GM19035 (cell line): ENCODE measurements at regions not wholly inside any gene's neighbourhood (a gene's known extent, or its start where the extent isn't known, plus 50 kb on each side); places are given as distances from the start of the nearest gene placed in this dataset.

Experiments
- ATAC-seq: cut with Tn5 transposase; IDR thresholded peaks from one replicate; pipeline ENCODE4 v1.9.1; 2021; ENCODE audit not compliant: unreplicated experiment

GRCh38 chr2:121006743-121007489 is 271.2 kb downstream of the GLI2 start:
- ATAC-seq, result no peak

- ATAC-seq, result no peak
Measured at GRCh38 chr2:121007490-121007853, 271.8 kb downstream of the GLI2 start.

- no peak for ATAC-seq
Measured at GRCh38 chr2:121008975-121009374, 273.3 kb downstream of the GLI2 start.

- no peak for ATAC-seq
Measured at GRCh38 chr2:121010998-121011397, 274.0 kb downstream of the TFCP2L1 start.

- no peak for ATAC-seq
Measured at GRCh38 chr2:121014876-121015275, 270.1 kb downstream of the TFCP2L1 start.

GRCh38 chr2:121015971-121016485 is 269.0 kb downstream of the TFCP2L1 start:
- no peak for ATAC-seq

- no peak for ATAC-seq
Measured at GRCh38 chr2:121017396-121017795, 267.6 kb downstream of the TFCP2L1 start.

GRCh38 chr2:121018136-121019061 is 266.6 kb downstream of the TFCP2L1 start:
- ATAC-seq, result no peak

GRCh38 chr2:121019071-121019470 is 265.9 kb downstream of the TFCP2L1 start:
- ATAC-seq, result no peak

- ATAC-seq, result no peak
Measured at GRCh38 chr2:121019756-121020155, 265.2 kb downstream of the TFCP2L1 start.

GRCh38 chr2:121021685-121022084 is 263.3 kb downstream of the TFCP2L1 start:
- ATAC-seq, result no peak

GRCh38 chr2:121028577-121028976 is 256.4 kb downstream of the TFCP2L1 start:
- no peak for ATAC-seq

- ATAC-seq, result no peak
Measured at GRCh38 chr2:121030523-121030922, 254.5 kb downstream of the TFCP2L1 start.

GRCh38 chr2:121031568-121032340 is 253.2 kb downstream of the TFCP2L1 start:
- no peak for ATAC-seq

GRCh38 chr2:121033461-121033996 is 251.5 kb downstream of the TFCP2L1 start:
- no peak for ATAC-seq

GRCh38 chr2:121034551-121034950 is 250.5 kb downstream of the TFCP2L1 start:
- no peak for ATAC-seq

GRCh38 chr2:121036226-121036692 is 248.7 kb downstream of the TFCP2L1 start:
- ATAC-seq, result no peak

- no peak for ATAC-seq
Measured at GRCh38 chr2:121037480-121037879, 247.5 kb downstream of the TFCP2L1 start.

GRCh38 chr2:121038031-121038430 is 247.0 kb downstream of the TFCP2L1 start:
- ATAC-seq, result no peak

GRCh38 chr2:121038431-121038830 is 246.6 kb downstream of the TFCP2L1 start:
- ATAC-seq, result no peak
